GM23338 (cell line): ENCODE measurements at regions not wholly inside any gene's neighbourhood (a gene's known extent, or its start where the extent isn't known, plus 50 kb on each side); places are given as distances from the start of the nearest gene placed in this dataset.

Source experiments
- ATAC-seq: fragments of 200-7000 bp; cut with Tn5 transposase; 3 replicates; pipeline ENCODE4 v1.9.1; 2020
- DNase-seq: peaks from one replicate; pipeline ENCODE4 v3.0.0-alpha.2; 2015; ENCODE audit warnings: low spot score
- H2AFZ ChIP-seq: fragments of 200-600 bp; sonication (generic); 2 replicates; pipeline ENCODE4 v1.8.0; 2016; ENCODE audit warnings: antibody characterized with exemption, mild to moderate bottlenecking, moderate library complexity
- H3F3A ChIP-seq: fragments of 200-600 bp; sonication (generic); replicated peaks from 2 replicates; pipeline ENCODE4 v1.8.0; 2017; ENCODE audit warnings: antibody characterized with exemption, mixed run types, low read depth
- H3K27ac ChIP-seq: fragments of 200-600 bp; sonication (generic); 2 replicates; pipeline ENCODE4 v1.6.1; 2016; ENCODE audit warnings: low read depth
- H3K27me3 ChIP-seq: fragments of 200-600 bp; sonication (generic); 2 replicates; pipeline ENCODE4 v1.8.0; 2016; ENCODE audit warnings: mild to moderate bottlenecking, mixed run types, moderate library complexity; ENCODE audit not compliant: insufficient read depth
- H3K36me3 ChIP-seq: fragments of 200-600 bp; sonication (generic); 2 replicates; pipeline ENCODE4 v1.8.0; 2016; ENCODE audit warnings: mild to moderate bottlenecking; ENCODE audit not compliant: insufficient read depth
- H3K4me1 ChIP-seq: fragments of 200-600 bp; sonication (generic); 2 replicates; pipeline ENCODE4 v1.8.0; 2016; ENCODE audit warnings: mild to moderate bottlenecking, moderate library complexity; ENCODE audit not compliant: insufficient read depth
- H3K4me2 ChIP-seq: fragments of 200-600 bp; sonication (generic); 2 replicates; pipeline ENCODE4 v1.7.1; 2017; ENCODE audit warnings: mixed run types
- H3K4me3 ChIP-seq: fragments of 200-600 bp; sonication (generic); 2 replicates; pipeline ENCODE4 v1.6.1; 2016; ENCODE audit warnings: mixed run types
- H3K79me2 ChIP-seq: fragments of 200-600 bp; sonication (generic); replicated peaks from 2 replicates; pipeline ENCODE4 v1.8.0; 2017; ENCODE audit warnings: mild to moderate bottlenecking; ENCODE audit not compliant: insufficient read depth
- H3K9me2 ChIP-seq: fragments of 200-600 bp; sonication (generic); 2 replicates; pipeline ENCODE4 v1.8.0; 2017; ENCODE audit not compliant: insufficient read depth
- H4K20me1 ChIP-seq: fragments of 200-600 bp; sonication (generic); replicated peaks from 2 replicates; pipeline ENCODE4 v1.8.0; 2017; ENCODE audit warnings: mild to moderate bottlenecking; ENCODE audit not compliant: insufficient read depth
- H3K27ac Mint-ChIP-seq: 2 replicates; pipeline ENCODE4 v1.8.0; 2020; ENCODE audit warnings: inconsistent platforms, mild to moderate bottlenecking, moderate library complexity, mixed read lengths
- H3K27me3 Mint-ChIP-seq: 3 replicates; pipeline ENCODE4 v1.8.0; 2022; ENCODE audit warnings: low read depth, mild to moderate bottlenecking, moderate library complexity, mixed read lengths, inconsistent platforms; ENCODE audit not compliant: insufficient read depth, poor library complexity
- H3K36me3 Mint-ChIP-seq: 3 replicates; pipeline ENCODE4 v1.8.0; 2021; ENCODE audit warnings: low read depth, mild to moderate bottlenecking, inconsistent platforms, moderate library complexity, mixed read lengths
- H3K4me1 Mint-ChIP-seq: 3 replicates; pipeline ENCODE4 v1.8.0; 2020; ENCODE audit warnings: mild to moderate bottlenecking, inconsistent platforms, mixed read lengths
- H3K4me3 Mint-ChIP-seq: 3 replicates; pipeline ENCODE4 v1.8.0; 2021; ENCODE audit warnings: moderate library complexity, mild to moderate bottlenecking, inconsistent platforms, mixed read lengths
- H3K9me3 Mint-ChIP-seq: 3 replicates; pipeline ENCODE4 v1.8.0; 2020; ENCODE audit warnings: moderate library complexity, mild to moderate bottlenecking, inconsistent platforms, mixed read lengths
- EZH2 ChIP-seq: fragments of 200-600 bp; sonication (generic); IDR thresholded peaks from one replicate; pipeline ENCODE4 v1.8.0; 2017; ENCODE audit warnings: antibody characterized with exemption, mild to moderate bottlenecking, low read depth; ENCODE audit not compliant: unreplicated experiment
- EZH2phosphoT487 ChIP-seq: fragments of 200-600 bp; sonication (generic); IDR thresholded peaks from one replicate; pipeline ENCODE4 v1.8.1; 2018; ENCODE audit warnings: antibody characterized with exemption; ENCODE audit not compliant: unreplicated experiment
- NANOG ChIP-seq: IDR thresholded peaks from 2 replicates; pipeline ENCODE4 v1.6.1; 2016; ENCODE audit warnings: antibody characterized with exemption, borderline replicate concordance
- ZNF114 ChIP-seq: fragments of 250-450 bp; sonication (Bioruptor Pico); IDR thresholded peaks from 2 replicates; pipeline ENCODE4 v1.5.0; 2020; ENCODE audit warnings: mild to moderate bottlenecking, moderate library complexity
- ZNF331 ChIP-seq: fragments of 250-450 bp; sonication (Bioruptor Pico); IDR thresholded peaks from 2 replicates; pipeline ENCODE4 v1.5.0; 2020; ENCODE audit warnings: low read depth, mild to moderate bottlenecking, moderate library complexity
- TF ChIP-seq, protein P1 (sequence below): fragments of 250-450 bp; sonication (Bioruptor Pico); IDR thresholded peaks from 2 replicates; pipeline ENCODE4 v1.5.0; 2020; ENCODE audit warnings: mild to moderate bottlenecking, moderate library complexity
- TF ChIP-seq, protein P2 (sequence below), 2 experiments: fragments of 200-600 bp in 1 of 2; sonication (generic) in 1 of 2; conservative IDR thresholded peaks; 2 replicates each; pipeline versions ENCODE4 v1.5.1 to v1.6.1; 2016 to 2017; ENCODE audit warnings: antibody characterized with exemption in 2 of 2, low read depth in 2 of 2, mild to moderate bottlenecking in 2 of 2, moderate library complexity in 1 of 2

- TF ChIP-seq, protein P1, sequence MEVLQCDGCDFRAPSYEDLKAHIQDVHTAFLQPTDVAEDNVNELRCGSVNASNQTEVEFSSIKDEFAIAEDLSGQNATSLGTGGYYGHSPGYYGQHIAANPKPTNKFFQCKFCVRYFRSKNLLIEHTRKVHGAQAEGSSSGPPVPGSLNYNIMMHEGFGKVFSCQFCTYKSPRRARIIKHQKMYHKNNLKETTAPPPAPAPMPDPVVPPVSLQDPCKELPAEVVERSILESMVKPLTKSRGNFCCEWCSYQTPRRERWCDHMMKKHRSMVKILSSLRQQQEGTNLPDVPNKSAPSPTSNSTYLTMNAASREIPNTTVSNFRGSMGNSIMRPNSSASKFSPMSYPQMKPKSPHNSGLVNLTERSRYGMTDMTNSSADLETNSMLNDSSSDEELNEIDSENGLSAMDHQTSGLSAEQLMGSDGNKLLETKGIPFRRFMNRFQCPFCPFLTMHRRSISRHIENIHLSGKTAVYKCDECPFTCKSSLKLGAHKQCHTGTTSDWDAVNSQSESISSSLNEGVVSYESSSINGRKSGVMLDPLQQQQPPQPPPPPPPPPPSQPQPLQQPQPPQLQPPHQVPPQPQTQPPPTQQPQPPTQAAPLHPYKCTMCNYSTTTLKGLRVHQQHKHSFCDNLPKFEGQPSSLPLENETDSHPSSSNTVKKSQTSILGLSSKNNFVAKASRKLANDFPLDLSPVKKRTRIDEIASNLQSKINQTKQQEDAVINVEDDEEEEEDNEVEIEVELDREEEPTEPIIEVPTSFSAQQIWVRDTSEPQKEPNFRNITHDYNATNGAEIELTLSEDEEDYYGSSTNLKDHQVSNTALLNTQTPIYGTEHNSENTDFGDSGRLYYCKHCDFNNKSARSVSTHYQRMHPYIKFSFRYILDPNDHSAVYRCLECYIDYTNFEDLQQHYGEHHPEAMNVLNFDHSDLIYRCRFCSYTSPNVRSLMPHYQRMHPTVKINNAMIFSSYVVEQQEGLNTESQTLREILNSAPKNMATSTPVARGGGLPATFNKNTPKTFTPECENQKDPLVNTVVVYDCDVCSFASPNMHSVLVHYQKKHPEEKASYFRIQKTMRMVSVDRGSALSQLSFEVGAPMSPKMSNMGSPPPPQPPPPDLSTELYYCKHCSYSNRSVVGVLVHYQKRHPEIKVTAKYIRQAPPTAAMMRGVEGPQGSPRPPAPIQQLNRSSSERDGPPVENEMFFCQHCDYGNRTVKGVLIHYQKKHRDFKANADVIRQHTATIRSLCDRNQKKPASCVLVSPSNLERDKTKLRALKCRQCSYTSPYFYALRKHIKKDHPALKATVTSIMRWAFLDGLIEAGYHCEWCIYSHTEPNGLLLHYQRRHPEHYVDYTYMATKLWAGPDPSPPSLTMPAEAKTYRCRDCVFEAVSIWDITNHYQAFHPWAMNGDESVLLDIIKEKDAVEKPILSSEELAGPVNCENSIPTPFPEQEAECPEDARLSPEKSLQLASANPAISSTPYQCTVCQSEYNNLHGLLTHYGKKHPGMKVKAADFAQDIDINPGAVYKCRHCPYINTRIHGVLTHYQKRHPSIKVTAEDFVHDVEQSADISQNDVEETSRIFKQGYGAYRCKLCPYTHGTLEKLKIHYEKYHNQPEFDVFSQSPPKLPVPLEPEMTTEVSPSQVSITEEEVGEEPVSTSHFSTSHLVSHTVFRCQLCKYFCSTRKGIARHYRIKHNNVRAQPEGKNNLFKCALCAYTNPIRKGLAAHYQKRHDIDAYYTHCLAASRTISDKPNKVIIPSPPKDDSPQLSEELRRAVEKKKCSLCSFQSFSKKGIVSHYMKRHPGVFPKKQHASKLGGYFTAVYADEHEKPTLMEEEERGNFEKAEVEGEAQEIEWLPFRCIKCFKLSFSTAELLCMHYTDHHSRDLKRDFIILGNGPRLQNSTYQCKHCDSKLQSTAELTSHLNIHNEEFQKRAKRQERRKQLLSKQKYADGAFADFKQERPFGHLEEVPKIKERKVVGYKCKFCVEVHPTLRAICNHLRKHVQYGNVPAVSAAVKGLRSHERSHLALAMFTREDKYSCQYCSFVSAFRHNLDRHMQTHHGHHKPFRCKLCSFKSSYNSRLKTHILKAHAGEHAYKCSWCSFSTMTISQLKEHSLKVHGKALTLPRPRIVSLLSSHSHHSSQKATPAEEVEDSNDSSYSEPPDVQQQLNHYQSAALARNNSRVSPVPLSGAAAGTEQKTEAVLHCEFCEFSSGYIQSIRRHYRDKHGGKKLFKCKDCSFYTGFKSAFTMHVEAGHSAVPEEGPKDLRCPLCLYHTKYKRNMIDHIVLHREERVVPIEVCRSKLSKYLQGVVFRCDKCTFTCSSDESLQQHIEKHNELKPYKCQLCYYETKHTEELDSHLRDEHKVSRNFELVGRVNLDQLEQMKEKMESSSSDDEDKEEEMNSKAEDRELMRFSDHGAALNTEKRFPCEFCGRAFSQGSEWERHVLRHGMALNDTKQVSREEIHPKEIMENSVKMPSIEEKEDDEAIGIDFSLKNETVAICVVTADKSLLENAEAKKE (CRISPR knock-in tag): no peak
- TF ChIP-seq EZH2phosphoT487: no peak
- TF ChIP-seq ZNF331 (CRISPR knock-in tag): no peak
- no peak for TF ChIP-seq NANOG
These were observed 1098.0 kb downstream of the BCL11B start (continued) for GRCh38 chr14:98174041-98174440.

- Mint-ChIP-seq H3K36me3 (no peaks in the 10 kb centered on the region), H3K27ac (no peak overlapping the region)
- TF ChIP-seq, protein P2, sequence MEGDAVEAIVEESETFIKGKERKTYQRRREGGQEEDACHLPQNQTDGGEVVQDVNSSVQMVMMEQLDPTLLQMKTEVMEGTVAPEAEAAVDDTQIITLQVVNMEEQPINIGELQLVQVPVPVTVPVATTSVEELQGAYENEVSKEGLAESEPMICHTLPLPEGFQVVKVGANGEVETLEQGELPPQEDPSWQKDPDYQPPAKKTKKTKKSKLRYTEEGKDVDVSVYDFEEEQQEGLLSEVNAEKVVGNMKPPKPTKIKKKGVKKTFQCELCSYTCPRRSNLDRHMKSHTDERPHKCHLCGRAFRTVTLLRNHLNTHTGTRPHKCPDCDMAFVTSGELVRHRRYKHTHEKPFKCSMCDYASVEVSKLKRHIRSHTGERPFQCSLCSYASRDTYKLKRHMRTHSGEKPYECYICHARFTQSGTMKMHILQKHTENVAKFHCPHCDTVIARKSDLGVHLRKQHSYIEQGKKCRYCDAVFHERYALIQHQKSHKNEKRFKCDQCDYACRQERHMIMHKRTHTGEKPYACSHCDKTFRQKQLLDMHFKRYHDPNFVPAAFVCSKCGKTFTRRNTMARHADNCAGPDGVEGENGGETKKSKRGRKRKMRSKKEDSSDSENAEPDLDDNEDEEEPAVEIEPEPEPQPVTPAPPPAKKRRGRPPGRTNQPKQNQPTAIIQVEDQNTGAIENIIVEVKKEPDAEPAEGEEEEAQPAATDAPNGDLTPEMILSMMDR (conservative IDR thresholded peaks at IDR 0.05; ENCODE audit: low read depth in 2 of 2): no peak
- no peak for TF ChIP-seq ZNF114
- no peak for TF ChIP-seq EZH2
These were observed 1096.6 kb downstream of the BCL11B start for GRCh38 chr14:98175436-98175835.

More at GRCh38 chr14:98175436-98175835, 1096.6 kb downstream of the BCL11B start:
- ATAC-seq (no peak), DNase-seq (no peak)
- Histone ChIP-seq H3K79me2 (no peaks in the 10 kb centered on the region), H4K20me1 (no peaks in the 10 kb centered on the region), H3K4me1 (peaks cover 9% of the 10 kb centered on the region), H3K36me3 (no peaks in the 10 kb centered on the region), H3F3A (no peaks in the 10 kb centered on the region), H3K27ac (no peak overlapping the region), H3K9me2 (peaks cover 2% of the 10 kb centered on the region; the same call in 1 of the 2 replicates), H3K27me3 (no peaks in the 10 kb centered on the region), H3K4me2 (no peak overlapping the region), H3K4me3 (no peak overlapping the region), H2AFZ (no peak overlapping the region)
- Mint-ChIP-seq H3K27me3 (peaks cover 4% of the 10 kb centered on the region), H3K4me1 (peaks cover 16% of the 10 kb centered on the region), H3K9me3 (no peaks in the 10 kb centered on the region), H3K4me3 (no peak overlapping the region)
